ENCODE measurements at regions not wholly inside any gene's neighbourhood (a gene's known extent, or its start where the extent isn't known, plus 50 kb on each side); places are given as distances from the start of the nearest gene placed in this dataset.
"Not testable (repeated sequence)": the region's sequence is repeated elsewhere in the genome, so short reads cannot be mapped to it uniquely, and the experiment has no call there.

DNA sequence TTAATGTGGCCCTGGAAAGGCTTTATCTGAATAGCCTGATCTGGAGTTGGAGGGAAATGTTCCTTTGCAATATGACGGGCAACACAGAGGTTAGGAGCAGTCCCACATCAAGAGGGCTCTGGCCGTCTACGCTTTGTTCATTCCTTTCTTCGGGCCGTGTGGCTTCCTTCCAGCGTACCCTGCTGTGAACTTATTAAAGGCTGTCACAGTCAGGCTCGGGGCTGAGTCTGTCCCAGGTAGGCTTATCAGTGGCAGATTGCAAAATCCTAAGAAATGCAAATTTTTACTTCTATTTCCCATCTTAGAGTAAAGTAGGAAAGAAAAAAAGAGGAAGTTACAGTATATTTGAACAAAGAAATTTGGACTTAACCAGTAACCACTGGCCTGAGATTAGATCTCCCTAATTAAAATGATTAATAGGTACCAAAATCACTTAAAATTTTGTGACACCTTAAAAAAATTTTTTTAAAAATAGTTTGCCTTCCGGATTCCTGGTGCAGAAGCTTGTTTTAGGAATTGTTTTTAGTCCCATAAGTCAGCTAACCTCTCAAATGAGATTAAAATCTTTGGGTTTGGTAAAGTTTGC is 453.1 kb upstream of the MKI67 start:
- WGBS, 2 donors, result 46 to 77% methylated on average over 8 of the region's 8 CpGs
- Histone ChIP-seq H3K27me3 (no peaks in the 10 kb centered on the region), H3K27ac (no peak overlapping the region), H3K36me3 (no peaks in the 10 kb centered on the region), H3K4me3 (no peak overlapping the region), H3K9me3 (no peaks in the 10 kb centered on the region), H3K4me1 (no peaks in the 10 kb centered on the region)
- TF ChIP-seq POLR2A (IDR thresholded peaks at IDR 0.05), result no peak
- no peak for TF ChIP-seq POLR2AphosphoS5 (IDR thresholded peaks at IDR 0.05)
- intact Hi-C loops (cut with DNase I), result no loop called here
- no peak for DNase-seq

DNA sequence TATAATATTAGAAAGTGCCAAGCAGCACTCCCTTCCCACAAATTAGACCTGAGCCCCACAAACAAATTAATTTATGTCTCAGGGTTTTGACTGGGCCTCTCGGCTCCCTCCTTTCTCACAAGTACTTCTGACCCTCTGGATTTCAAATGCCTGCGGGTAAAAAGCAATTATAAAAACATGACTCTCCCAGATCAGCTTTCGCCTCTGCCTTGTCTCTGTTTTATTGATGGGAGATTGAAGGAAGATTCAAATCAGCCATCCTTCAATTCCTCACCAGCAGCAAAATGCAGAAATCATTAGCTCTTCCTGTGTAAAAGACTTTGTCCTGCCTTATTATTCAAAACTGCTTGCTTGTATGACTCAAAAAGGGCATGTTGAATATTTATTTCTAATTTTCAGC is 453.7 kb upstream of the MKI67 start:
- no peak for TF ChIP-seq EP300 (IDR thresholded peaks at IDR 0.05)
- no peak for TF ChIP-seq POLR2AphosphoS5 (IDR thresholded peaks at IDR 0.05)
- TF ChIP-seq, protein P1, sequence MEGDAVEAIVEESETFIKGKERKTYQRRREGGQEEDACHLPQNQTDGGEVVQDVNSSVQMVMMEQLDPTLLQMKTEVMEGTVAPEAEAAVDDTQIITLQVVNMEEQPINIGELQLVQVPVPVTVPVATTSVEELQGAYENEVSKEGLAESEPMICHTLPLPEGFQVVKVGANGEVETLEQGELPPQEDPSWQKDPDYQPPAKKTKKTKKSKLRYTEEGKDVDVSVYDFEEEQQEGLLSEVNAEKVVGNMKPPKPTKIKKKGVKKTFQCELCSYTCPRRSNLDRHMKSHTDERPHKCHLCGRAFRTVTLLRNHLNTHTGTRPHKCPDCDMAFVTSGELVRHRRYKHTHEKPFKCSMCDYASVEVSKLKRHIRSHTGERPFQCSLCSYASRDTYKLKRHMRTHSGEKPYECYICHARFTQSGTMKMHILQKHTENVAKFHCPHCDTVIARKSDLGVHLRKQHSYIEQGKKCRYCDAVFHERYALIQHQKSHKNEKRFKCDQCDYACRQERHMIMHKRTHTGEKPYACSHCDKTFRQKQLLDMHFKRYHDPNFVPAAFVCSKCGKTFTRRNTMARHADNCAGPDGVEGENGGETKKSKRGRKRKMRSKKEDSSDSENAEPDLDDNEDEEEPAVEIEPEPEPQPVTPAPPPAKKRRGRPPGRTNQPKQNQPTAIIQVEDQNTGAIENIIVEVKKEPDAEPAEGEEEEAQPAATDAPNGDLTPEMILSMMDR (IDR thresholded peaks at IDR 0.05), result no peak
- no peak for TF ChIP-seq POLR2A (IDR thresholded peaks at IDR 0.05)
- intact Hi-C loops (cut with DNase I), result no loop called here
- H3K27ac ChIP-seq, result no peak overlapping the region
- no peaks in the 10 kb centered on the region for H3K36me3 ChIP-seq
- no peak for DNase-seq
- no peak overlapping the region for H3K4me3 ChIP-seq
- no peaks in the 10 kb centered on the region for H3K27me3 ChIP-seq
- H3K9me3 ChIP-seq, result no peaks in the 10 kb centered on the region
- 89% methylated on average over 3 of the region's 3 CpGs for WGBS, 2 donors
- no peaks in the 10 kb centered on the region for H3K4me1 ChIP-seq

DNA sequence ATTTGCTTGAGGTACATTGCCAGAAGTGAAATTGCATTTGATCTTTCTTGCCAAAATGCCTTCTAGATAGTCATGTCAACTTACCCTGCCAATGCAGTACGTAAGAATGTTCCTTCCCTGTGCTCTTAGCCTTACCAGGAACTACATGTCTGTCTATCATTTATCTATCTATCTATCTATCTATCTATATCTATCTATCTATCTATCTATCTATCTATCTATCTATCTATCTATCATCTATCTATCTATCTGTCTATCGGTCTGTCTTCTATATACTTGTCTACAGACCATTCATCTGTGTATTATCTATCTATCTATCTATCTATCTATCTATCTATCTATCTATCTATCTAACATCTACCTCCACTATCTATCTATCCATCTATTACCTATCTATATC is 456.9 kb upstream of the MKI67 start:
- H3K4me1 ChIP-seq; H3K9me3 ChIP-seq; H3K36me3 ChIP-seq; intact Hi-C loops (cut with DNase I); H3K27ac ChIP-seq; DNase-seq; H3K4me3 ChIP-seq; H3K27me3 ChIP-seq: not testable (repeated sequence)
- WGBS, 2 donors, result 91 to 93% methylated on average over 2 of the region's 2 CpGs

DNA sequence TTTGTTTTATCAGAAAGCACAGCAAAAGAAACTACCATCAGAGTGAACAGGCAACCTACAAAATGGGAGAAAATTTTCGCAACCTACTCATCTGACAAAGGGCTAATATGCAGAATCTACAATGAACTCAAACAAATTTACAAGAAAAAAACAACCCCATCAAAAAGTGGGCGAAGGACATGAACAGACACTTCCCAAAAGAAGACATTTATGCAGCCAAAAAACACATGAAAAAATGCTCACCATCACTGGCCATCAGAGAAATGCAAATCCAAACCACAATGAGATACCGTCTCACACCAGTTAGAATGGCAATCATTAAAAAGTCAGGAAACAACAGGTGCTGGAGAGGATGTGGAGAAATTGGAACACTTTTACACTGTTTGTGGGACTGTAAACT is 460.4 kb upstream of the MKI67 start:
- DNase-seq; intact Hi-C loops (cut with DNase I): not testable (repeated sequence)
- 93 to 94% methylated on average over 2 to 3 of the region's 3 CpGs for WGBS, 2 donors

DNA sequence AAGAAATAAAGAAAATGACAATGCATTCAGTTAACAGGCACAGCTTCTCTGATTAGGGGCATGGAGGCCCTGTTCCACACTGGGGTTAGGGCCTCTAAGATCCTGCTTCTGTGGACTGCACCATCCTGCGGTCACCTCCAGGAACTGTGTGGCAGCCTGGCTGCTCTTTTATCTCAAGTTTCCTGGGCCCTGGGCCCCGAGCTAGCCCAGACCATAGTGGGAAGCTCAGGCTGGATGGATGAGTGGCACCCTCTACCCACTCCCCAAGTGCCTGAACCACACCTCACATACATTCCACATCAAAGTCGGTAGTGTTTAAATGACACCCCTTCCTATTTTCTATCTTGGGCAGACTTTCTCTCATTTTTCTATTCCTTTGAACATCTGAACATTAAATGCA is 461.5 kb upstream of the MKI67 start:
- Histone ChIP-seq H3K9me3 (no peaks in the 10 kb centered on the region), H3K4me3 (no peak overlapping the region), H3K27me3 (no peaks in the 10 kb centered on the region), H3K36me3 (no peaks in the 10 kb centered on the region), H3K4me1 (no peaks in the 10 kb centered on the region), H3K27ac (no peak overlapping the region)
- DNase-seq, result no peak
- TF ChIP-seq EP300 (IDR thresholded peaks at IDR 0.05), result no peak
- no peak for TF ChIP-seq POLR2A (IDR thresholded peaks at IDR 0.05)
- TF ChIP-seq, protein P1 (IDR thresholded peaks at IDR 0.05), result no peak
- no peak for TF ChIP-seq POLR2AphosphoS5 (IDR thresholded peaks at IDR 0.05)
- WGBS, 2 donors, result 93 to 94% methylated on average over 3 of the region's 3 CpGs
- intact Hi-C loops (cut with DNase I), result no loop called here

More for the DNA sequence above, 460.4 kb upstream of the MKI67 start:
- H3K9me3 ChIP-seq, H3K4me3 ChIP-seq, H3K27me3 ChIP-seq, H3K27ac ChIP-seq, H3K4me1 ChIP-seq, H3K36me3 ChIP-seq: not testable (repeated sequence)

DNA sequence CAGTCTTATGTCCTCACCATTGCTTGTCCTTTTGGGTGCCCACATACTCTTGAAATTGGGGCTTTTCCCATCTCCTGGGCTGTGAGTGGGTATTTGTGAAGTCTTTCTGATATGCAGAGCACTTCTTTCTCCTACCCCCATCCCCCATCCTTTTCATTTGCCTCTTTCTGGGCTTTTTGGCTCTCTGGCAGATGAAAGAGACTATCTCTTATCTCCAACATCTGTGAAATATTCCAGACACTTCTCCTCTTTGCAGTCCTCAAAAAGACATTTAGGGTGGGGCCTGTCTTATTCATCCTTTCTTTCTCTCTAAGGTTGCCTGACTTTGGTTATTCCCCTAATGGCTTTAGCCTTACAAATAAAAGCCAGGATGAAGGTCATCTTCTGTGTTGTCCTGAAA is 462.2 kb upstream of the MKI67 start:
- DNase-seq, result no peak
- intact Hi-C loops (cut with DNase I), result no loop called here
- H3K9me3 ChIP-seq, result no peaks in the 10 kb centered on the region

More for the DNA sequence above, 462.2 kb upstream of the MKI67 start:
- Histone ChIP-seq H3K36me3 (no peaks in the 10 kb centered on the region), H3K27me3 (no peaks in the 10 kb centered on the region), H3K4me1 (no peaks in the 10 kb centered on the region), H3K4me3 (no peak overlapping the region), H3K27ac (no peak overlapping the region)
- TF ChIP-seq POLR2A (IDR thresholded peaks at IDR 0.05), result no peak
- TF ChIP-seq POLR2AphosphoS5 (IDR thresholded peaks at IDR 0.05), result no peak
- TF ChIP-seq, protein P1 (IDR thresholded peaks at IDR 0.05), result no peak
- no peak for TF ChIP-seq EP300 (IDR thresholded peaks at IDR 0.05)

Data from sigmoid colon (tissue), 6 donors.